Adrenal gland (tissue), 9 donors: ENCODE measurements at regions not wholly inside any gene's neighbourhood (a gene's known extent, or its start where the extent isn't known, plus 50 kb on each side); places are given as distances from the start of the nearest gene placed in this dataset.

Source experiments
- DNase-seq, 7 donors: peaks; one replicate each; pipeline ENCODE4 v3.0.0-alpha.2; 2019 to 2020
- H3K27ac ChIP-seq, 5 donors: fragments of 200-600 bp; sonication (generic) in 4 of 5; 1 replicate in 3 of 5; 2 replicates in 2 of 5; pipeline versions ENCODE4 v1.5.1 to v1.8.0; 2016 to 2020; ENCODE audit warnings: mild to moderate bottlenecking in 1 of 5
- H3K27me3 ChIP-seq: fragments of 200-600 bp; 2 replicates; pipeline ENCODE4 v1.8.0; 2021
- H3K36me3 ChIP-seq, 2 donors: fragments of 200-600 bp; replicated peaks in 1 of 2; 1 replicate in 1 of 2; 2 replicates in 1 of 2; pipeline versions ENCODE4 v1.5.1 to v1.8.0; 2018 to 2022
- H3K4me1 ChIP-seq, 2 donors: fragments of 200-600 bp; replicated peaks in 1 of 2; 1 replicate in 1 of 2; 2 replicates in 1 of 2; pipeline versions ENCODE4 v1.5.1 to v1.8.0; 2018 to 2021
- H3K4me3 ChIP-seq, 4 donors: fragments of 200-600 bp; sonication (generic) in 3 of 4; one replicate each; pipeline ENCODE4 v1.5.1; 2016 to 2018
- H3K9me3 ChIP-seq, 3 donors: fragments of 200-600 bp; sonication (generic) in 1 of 3; replicated peaks in 1 of 3; 1 replicate in 2 of 3; 2 replicates in 1 of 3; pipeline versions ENCODE4 v1.5.1 to v1.8.0; 2016 to 2021
- CTCF ChIP-seq, 6 experiments: fragments of 450-650 bp in 4 of 6; fragments of 200-600 bp in 2 of 6; sonication (generic) in 1 of 6; IDR thresholded peaks; 1 replicate in 5 of 6; 2 replicates in 1 of 6; pipeline versions ENCODE4 v1.5.1 to v1.8.0; 2016 to 2021; ENCODE audit warnings: antibody characterized with exemption in 6 of 6, mild to moderate bottlenecking in 2 of 6, moderate library complexity in 1 of 6
- POLR2A ChIP-seq, 2 donors: fragments of 450-650 bp; IDR thresholded peaks; one replicate each; pipeline ENCODE4 v1.6.1; 2017; ENCODE audit warnings: antibody characterized with exemption in 2 of 2, mild to moderate bottlenecking in 2 of 2, moderate library complexity in 1 of 2
- WGBS, 4 donors: extraction: QIAGEN DNeasy Blood & Tissue Kit in 2 of 4; methylation state at CpG; one replicate each; pipeline versions ENCODE4 v1.1.5 to v1.1.7; 2013 to 2017; 5-methylcytosine and 5-hydroxymethylcytosine counted together
- intact Hi-C, 2 donors: fragments of 100-400 bp; cut with DNase I; formaldehyde crosslinking; loops; one replicate each; pipeline versions ENCODE4 v1.14.1 to v1.15.0; 2022 to 2023
- donor health status: healthy with polysubstance abuse.
- donor health status: Bipolar disorder and iron deficiency.
- donor health status: DM: yes; HTN: yes; CAD: no.
- donor health status: DM: no; HTN: no; CAD: no.
- donor health status: DM: no; HTN: no; CAD: no.

DNA sequence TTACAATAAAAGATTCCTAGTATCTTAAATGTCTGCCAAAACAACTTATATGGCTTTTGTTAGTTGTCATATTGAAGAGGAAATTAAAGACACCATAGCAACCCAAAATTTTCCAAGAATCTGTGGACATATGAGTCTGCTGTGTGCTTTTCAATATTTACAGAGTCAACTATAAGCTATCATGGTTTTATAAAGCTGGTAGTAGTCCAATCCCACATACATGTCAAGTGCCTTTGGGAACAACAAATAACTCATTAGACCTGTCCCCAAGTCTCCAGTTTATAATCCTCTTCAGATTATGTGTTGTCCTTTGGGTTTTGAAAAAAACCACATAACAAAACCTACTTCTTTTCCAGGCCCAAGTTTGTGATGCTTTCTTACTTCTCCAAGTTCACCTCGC, 293.8 kb upstream of the USP25 start:
- DNase-seq = no peak
- no peaks in the 10 kb centered on the region for H3K9me3 ChIP-seq
- H3K36me3 ChIP-seq = no peaks in the 10 kb centered on the region
- no peak overlapping the region for H3K4me3 ChIP-seq
- 76 to 94% (median 82%) methylated on average over 1 of the region's 1 CpG for WGBS, 4 donors
- H3K27me3 ChIP-seq = no peaks in the 10 kb centered on the region
- H3K27ac ChIP-seq = no peak overlapping the region
- peaks cover 0 to 4% of the 10 kb centered on the region in 2 donors for H3K4me1 ChIP-seq
- TF ChIP-seq CTCF (IDR thresholded peaks at IDR 0.05) (no peak), POLR2A (IDR thresholded peaks at IDR 0.05) (no peak)
- intact Hi-C loops = no loop called here

DNA sequence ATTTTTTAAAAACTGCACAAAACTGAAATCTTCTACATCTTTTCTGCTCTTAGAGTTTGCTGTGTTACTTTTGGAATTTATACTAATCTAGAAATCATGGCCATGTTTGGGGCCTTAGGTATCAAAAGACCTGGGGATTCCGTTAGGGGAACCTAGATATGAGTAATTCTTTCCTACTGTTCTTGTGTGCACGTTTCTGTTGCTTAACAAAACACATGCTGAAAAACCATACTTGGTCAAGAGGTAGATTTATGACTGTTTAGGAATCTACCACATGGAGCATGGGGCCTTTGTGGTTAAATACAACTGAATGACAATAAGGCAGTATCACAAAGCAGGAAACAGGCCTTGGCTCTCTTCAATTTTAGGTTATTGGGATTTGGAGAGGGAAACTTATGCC, 291.9 kb upstream of the USP25 start:
- peaks cover 3 to 14% of the 10 kb centered on the region in 2 donors for H3K4me1 ChIP-seq
- DNase-seq = no peak
- no peaks in the 10 kb centered on the region for H3K9me3 ChIP-seq
- H3K27me3 ChIP-seq = no peaks in the 10 kb centered on the region
- intact Hi-C loops = no loop called here
- no peaks in the 10 kb centered on the region for H3K36me3 ChIP-seq
- no peak for TF ChIP-seq CTCF (IDR thresholded peaks at IDR 0.05)
- TF ChIP-seq POLR2A (IDR thresholded peaks at IDR 0.05) = no peak
- no peak overlapping the region for H3K4me3 ChIP-seq
- WGBS, 4 donors = 48 to 65% (median 50%) methylated on average over 2 of the region's 2 CpGs
- no peak overlapping the region for H3K27ac ChIP-seq

GRCh38 chr21:15439726-15440125, 290.1 kb upstream of the USP25 start:
- intact Hi-C loops = no loop called here
- DNase-seq = no peak
- no peaks in the 10 kb centered on the region for H3K27me3 ChIP-seq
- H3K36me3 ChIP-seq = no peaks in the 10 kb centered on the region
- H3K4me1 ChIP-seq = peaks cover 19 to 33% of the 10 kb centered on the region in 2 donors
- H3K27ac ChIP-seq = no peak overlapping the region
- 74 to 83% (median 79%) methylated on average over 1 of the region's 1 CpG for WGBS, 4 donors
- H3K4me3 ChIP-seq = no peak overlapping the region
- TF ChIP-seq CTCF (IDR thresholded peaks at IDR 0.05) = no peak
- TF ChIP-seq POLR2A (IDR thresholded peaks at IDR 0.05) = no peak
- no peaks in the 10 kb centered on the region for H3K9me3 ChIP-seq

- TF ChIP-seq POLR2A (IDR thresholded peaks at IDR 0.05) (no peak), CTCF (IDR thresholded peaks at IDR 0.05) (no peak)
- peak in 3 of 7 donors; percentile 20 to 58 (median 40) for DNase-seq
- no peaks in the 10 kb centered on the region for H3K9me3 ChIP-seq
- H3K4me3 ChIP-seq = no peak overlapping the region
- intact Hi-C loops = no loop called here
- 22 to 46% (median 41%) methylated on average over 3 of the region's 3 CpGs for WGBS, 4 donors
- H3K4me1 ChIP-seq = peaks cover 20 to 34% of the 10 kb centered on the region in 2 donors
- no peak overlapping the region for H3K27ac ChIP-seq
- no peaks in the 10 kb centered on the region for H3K36me3 ChIP-seq
- no peaks in the 10 kb centered on the region for H3K27me3 ChIP-seq
Observed at GRCh38 chr21:15441060-15441493, 288.7 kb upstream of the USP25 start.
